ENCODE measurements at regions not wholly inside any gene's neighbourhood (a gene's known extent, or its start where the extent isn't known, plus 50 kb on each side); places are given as distances from the start of the nearest gene placed in this dataset.
"Not testable (repeated sequence)": the region's sequence is repeated elsewhere in the genome, so short reads cannot be mapped to it uniquely, and the experiment has no call there.

DNA sequence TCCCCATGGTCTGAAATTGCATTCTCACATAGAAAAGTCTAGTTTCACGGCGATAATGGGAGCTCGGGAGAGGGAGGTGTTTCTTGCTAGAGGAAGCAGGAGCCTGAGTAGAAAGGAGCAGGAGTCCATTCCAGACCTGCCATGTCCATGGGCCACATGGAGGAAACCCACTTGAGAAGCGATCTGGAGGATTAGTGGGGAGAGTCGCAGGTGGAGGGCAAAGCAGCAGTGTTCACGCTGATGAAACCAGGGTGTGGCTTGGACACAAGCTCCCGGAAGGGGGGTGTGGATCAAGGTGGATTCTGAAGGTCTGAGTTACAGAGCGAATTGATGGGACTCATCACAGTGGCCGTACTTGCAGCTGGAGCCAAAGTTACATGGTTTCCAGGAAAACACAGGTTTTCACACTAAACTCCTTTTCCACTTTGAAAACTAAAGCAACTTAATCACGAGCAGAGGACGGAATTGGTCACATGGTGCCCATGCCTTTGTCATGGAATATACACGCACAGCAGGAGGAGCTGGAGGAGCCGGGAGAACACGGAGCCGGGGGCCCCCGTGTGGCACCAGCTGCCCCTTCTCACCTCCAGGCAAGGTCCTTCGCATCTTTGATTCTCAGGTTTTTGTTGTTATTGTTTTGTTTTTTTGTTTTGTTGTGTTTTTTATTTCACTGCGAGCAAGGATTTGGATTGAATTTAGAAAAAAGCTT, 255.1 kb upstream of the MYT1L start:
- H3K4me3 ChIP-seq (ENCODE audit: low read depth, low read length): no peak overlapping the region
- TF ChIP-seq, protein P1, sequence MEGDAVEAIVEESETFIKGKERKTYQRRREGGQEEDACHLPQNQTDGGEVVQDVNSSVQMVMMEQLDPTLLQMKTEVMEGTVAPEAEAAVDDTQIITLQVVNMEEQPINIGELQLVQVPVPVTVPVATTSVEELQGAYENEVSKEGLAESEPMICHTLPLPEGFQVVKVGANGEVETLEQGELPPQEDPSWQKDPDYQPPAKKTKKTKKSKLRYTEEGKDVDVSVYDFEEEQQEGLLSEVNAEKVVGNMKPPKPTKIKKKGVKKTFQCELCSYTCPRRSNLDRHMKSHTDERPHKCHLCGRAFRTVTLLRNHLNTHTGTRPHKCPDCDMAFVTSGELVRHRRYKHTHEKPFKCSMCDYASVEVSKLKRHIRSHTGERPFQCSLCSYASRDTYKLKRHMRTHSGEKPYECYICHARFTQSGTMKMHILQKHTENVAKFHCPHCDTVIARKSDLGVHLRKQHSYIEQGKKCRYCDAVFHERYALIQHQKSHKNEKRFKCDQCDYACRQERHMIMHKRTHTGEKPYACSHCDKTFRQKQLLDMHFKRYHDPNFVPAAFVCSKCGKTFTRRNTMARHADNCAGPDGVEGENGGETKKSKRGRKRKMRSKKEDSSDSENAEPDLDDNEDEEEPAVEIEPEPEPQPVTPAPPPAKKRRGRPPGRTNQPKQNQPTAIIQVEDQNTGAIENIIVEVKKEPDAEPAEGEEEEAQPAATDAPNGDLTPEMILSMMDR (IDR thresholded peaks at IDR 0.05; ENCODE audit: insufficient read depth, low read depth, low read length, missing control alignments): no peak
- no peak for DNase-seq (ENCODE audit: low read depth)

DNA sequence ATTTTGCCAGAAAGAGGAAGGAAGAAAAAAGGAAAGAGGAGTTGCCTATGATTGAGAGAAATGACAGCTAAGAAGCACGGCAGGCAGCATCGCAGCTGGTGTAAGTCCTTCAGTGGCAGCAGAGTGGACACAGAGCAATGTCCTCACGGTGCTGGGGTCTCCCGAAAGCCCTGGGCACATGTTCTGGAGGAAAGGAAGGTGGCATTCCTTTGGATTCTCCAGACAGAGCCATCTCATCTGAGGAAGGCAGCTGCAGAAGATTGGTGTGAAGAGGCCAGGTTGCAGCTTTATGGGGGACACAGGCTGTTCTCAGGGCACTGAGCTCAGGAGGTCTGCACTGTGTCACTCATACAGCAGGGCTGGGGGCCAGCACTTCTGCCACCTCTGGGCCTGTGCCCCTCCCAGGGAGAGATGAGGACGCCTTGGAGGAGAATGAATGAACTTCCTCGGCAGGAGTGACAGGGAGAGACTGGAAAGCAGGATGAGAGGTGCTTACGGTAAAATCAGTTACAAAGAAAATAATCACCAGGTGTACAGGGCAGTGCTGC, 252.0 kb upstream of the MYT1L start:
- no peak for DNase-seq (ENCODE audit: low read depth)
- TF ChIP-seq, protein P1 (IDR thresholded peaks at IDR 0.05; ENCODE audit: insufficient read depth, low read depth, low read length, missing control alignments): no peak
- H3K4me3 ChIP-seq (ENCODE audit: low read depth, low read length): no peak overlapping the region

DNA sequence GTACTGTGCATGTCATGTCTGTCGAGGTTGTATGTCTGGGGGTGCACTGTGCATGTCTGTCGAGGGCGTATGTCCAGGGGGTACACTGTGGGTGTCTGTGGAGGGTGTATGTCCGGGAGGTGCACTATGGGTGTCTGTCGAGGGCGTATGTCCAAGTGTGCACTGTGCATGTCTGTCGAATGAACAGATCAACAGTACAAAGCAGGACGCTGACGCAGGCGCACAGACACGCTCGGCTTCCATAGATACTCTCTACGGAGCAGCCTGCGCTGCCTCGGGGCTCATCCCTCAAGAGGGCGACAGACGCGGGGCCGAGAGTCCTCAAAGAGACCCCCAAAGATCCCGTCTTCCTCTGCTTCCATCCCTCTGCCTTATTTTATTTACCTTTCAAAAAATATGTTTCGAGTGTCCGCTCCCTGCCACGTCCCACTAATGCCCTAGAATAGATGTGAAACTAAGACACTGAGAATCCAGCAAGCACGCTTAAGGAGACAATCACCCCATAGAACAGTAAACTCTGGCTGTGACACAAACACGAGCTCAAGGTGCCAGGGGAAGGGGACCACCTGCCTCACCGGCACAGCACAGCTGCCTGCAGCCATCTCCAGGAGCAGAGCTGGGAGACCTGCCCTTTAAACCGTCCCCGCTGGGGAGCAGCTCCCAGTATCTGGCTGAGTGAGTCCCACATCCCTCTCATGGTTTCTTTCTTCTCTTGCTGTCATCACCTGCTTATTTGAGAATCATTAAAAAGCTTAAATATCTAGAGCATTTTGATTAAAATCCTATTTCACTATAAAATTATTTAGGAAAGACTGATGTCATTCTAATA, 250.5 kb upstream of the MYT1L start:
- H3K4me3 ChIP-seq (ENCODE audit: low read depth, low read length): no peak overlapping the region
- TF ChIP-seq, protein P1 (IDR thresholded peaks at IDR 0.05; ENCODE audit: insufficient read depth, low read depth, low read length, missing control alignments): no peak
- DNase-seq (ENCODE audit: low read depth): no peak

DNA sequence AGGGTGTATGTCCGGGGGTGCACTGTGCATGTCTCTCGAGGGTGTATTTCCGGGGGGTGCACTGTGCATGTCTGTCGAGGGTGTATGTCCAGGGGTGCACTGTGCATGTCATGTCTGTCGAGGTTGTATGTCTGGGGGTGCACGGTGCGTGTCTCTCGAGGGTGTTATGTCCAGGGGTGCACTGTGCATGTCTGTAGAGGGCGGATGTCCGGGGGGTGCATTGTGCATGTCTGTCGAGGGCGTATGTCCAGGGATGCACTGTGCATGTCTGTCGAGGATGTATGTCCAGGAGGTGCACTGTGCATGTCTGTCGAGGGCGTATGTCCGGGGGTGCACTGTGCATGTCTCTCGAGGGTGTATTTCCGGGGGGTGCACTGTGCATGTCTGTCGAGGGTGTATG, 249.8 kb upstream of the MYT1L start:
- DNase-seq (ENCODE audit: low read depth); H3K4me3 ChIP-seq (ENCODE audit: low read depth, low read length): not testable (repeated sequence)

DNA sequence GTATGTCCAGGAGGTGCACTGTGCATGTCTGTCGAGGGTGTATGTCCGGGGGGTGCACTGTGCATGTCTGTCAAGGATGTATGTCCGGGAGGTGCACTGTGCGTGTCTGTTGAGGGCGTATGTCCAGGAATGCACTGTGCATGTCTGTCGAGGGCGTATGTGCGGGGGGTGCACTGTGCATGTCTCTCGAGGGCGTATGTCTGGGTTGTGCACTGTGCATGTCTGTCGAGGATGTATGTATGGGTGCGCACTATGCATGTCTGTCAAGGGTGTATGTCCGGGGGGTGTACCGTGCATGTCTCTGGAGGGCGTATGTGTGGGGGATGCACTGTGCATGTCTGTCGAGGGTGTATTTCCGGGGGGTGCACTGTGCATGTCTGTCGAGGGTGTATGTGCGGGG, 249.3 kb upstream of the MYT1L start:
- no peak for DNase-seq (ENCODE audit: low read depth)
- TF ChIP-seq, protein P1 (IDR thresholded peaks at IDR 0.05; ENCODE audit: insufficient read depth, low read depth, low read length, missing control alignments): no peak
- no peak overlapping the region for H3K4me3 ChIP-seq (ENCODE audit: low read depth, low read length)

DNA sequence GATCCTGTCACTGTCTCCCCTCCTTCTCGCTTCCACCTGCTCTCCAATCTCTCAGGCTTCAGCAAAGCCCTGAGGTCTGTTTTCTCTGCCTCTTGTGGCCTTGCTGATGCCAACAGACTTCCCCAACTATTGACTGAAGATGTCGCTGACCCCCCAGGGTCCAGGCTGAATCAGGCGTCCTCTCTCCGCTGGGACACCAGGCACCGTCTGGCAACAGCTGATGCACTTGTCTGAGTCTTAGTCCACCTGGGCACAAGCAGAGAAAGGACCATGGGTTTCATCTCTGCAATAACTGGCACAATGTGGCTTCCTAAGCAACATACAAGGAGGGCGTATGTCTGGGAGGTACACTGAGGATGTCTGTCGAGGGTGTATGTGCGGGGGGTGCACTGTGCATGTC, 248.7 kb upstream of the MYT1L start:
- H3K4me3 ChIP-seq (ENCODE audit: low read depth, low read length): no peak overlapping the region
- TF ChIP-seq, protein P1 (IDR thresholded peaks at IDR 0.05; ENCODE audit: insufficient read depth, low read depth, low read length, missing control alignments): no peak
- no peak for DNase-seq (ENCODE audit: low read depth)

DNA sequence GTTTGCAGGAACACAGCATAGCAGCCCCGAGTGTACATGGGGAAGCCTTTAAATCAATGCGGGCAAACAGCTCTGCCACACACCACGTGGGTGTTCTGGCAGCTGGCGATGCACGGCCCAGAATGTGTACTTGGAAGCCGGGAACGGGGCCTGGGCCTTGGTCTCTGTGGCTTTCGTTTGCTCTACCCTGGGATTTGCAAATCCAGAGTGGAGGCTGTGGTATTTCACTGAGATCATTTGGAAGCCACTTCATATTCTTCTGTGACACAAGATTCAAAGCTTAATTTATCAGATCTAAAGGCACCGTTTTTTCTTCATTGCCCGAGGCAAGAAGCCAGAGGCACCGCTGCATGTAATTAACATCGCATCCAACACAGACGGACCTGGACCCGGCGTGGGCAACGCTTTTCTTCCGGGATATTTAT, 246.3 kb upstream of the MYT1L start:
- H3K4me3 ChIP-seq (ENCODE audit: low read depth, low read length): no peak overlapping the region
- no peak for DNase-seq (ENCODE audit: low read depth)
- TF ChIP-seq, protein P1 (IDR thresholded peaks at IDR 0.05; ENCODE audit: insufficient read depth, low read depth, low read length, missing control alignments): no peak
